GM23338 (cell line): ENCODE measurements at regions not wholly inside any gene's neighbourhood (a gene's known extent, or its start where the extent isn't known, plus 50 kb on each side); places are given as distances from the start of the nearest gene placed in this dataset.

ENCODE experiments used
- ATAC-seq: fragments of 200-7000 bp; cut with Tn5 transposase; 3 replicates; pipeline ENCODE4 v1.9.1; 2020
- DNase-seq: peaks from one replicate; pipeline ENCODE4 v3.0.0-alpha.2; 2015; ENCODE audit warnings: low spot score
- H2AFZ ChIP-seq: fragments of 200-600 bp; sonication (generic); 2 replicates; pipeline ENCODE4 v1.8.0; 2016; ENCODE audit warnings: antibody characterized with exemption, mild to moderate bottlenecking, moderate library complexity
- H3F3A ChIP-seq: fragments of 200-600 bp; sonication (generic); replicated peaks from 2 replicates; pipeline ENCODE4 v1.8.0; 2017; ENCODE audit warnings: antibody characterized with exemption, mixed run types, low read depth
- H3K27ac ChIP-seq: fragments of 200-600 bp; sonication (generic); 2 replicates; pipeline ENCODE4 v1.6.1; 2016; ENCODE audit warnings: low read depth
- H3K27me3 ChIP-seq: fragments of 200-600 bp; sonication (generic); 2 replicates; pipeline ENCODE4 v1.8.0; 2016; ENCODE audit warnings: mild to moderate bottlenecking, mixed run types, moderate library complexity; ENCODE audit not compliant: insufficient read depth
- H3K36me3 ChIP-seq: fragments of 200-600 bp; sonication (generic); 2 replicates; pipeline ENCODE4 v1.8.0; 2016; ENCODE audit warnings: mild to moderate bottlenecking; ENCODE audit not compliant: insufficient read depth
- H3K4me1 ChIP-seq: fragments of 200-600 bp; sonication (generic); 2 replicates; pipeline ENCODE4 v1.8.0; 2016; ENCODE audit warnings: mild to moderate bottlenecking, moderate library complexity; ENCODE audit not compliant: insufficient read depth
- H3K4me2 ChIP-seq: fragments of 200-600 bp; sonication (generic); 2 replicates; pipeline ENCODE4 v1.7.1; 2017; ENCODE audit warnings: mixed run types
- H3K4me3 ChIP-seq: fragments of 200-600 bp; sonication (generic); 2 replicates; pipeline ENCODE4 v1.6.1; 2016; ENCODE audit warnings: mixed run types
- H3K79me2 ChIP-seq: fragments of 200-600 bp; sonication (generic); replicated peaks from 2 replicates; pipeline ENCODE4 v1.8.0; 2017; ENCODE audit warnings: mild to moderate bottlenecking; ENCODE audit not compliant: insufficient read depth
- H3K9me2 ChIP-seq: fragments of 200-600 bp; sonication (generic); 2 replicates; pipeline ENCODE4 v1.8.0; 2017; ENCODE audit not compliant: insufficient read depth
- H4K20me1 ChIP-seq: fragments of 200-600 bp; sonication (generic); replicated peaks from 2 replicates; pipeline ENCODE4 v1.8.0; 2017; ENCODE audit warnings: mild to moderate bottlenecking; ENCODE audit not compliant: insufficient read depth
- H3K27ac Mint-ChIP-seq: 2 replicates; pipeline ENCODE4 v1.8.0; 2020; ENCODE audit warnings: inconsistent platforms, mild to moderate bottlenecking, moderate library complexity, mixed read lengths
- H3K27me3 Mint-ChIP-seq: 3 replicates; pipeline ENCODE4 v1.8.0; 2022; ENCODE audit warnings: low read depth, mild to moderate bottlenecking, moderate library complexity, mixed read lengths, inconsistent platforms; ENCODE audit not compliant: insufficient read depth, poor library complexity
- H3K36me3 Mint-ChIP-seq: 3 replicates; pipeline ENCODE4 v1.8.0; 2021; ENCODE audit warnings: low read depth, mild to moderate bottlenecking, inconsistent platforms, moderate library complexity, mixed read lengths
- H3K4me1 Mint-ChIP-seq: 3 replicates; pipeline ENCODE4 v1.8.0; 2020; ENCODE audit warnings: mild to moderate bottlenecking, inconsistent platforms, mixed read lengths
- H3K4me3 Mint-ChIP-seq: 3 replicates; pipeline ENCODE4 v1.8.0; 2021; ENCODE audit warnings: moderate library complexity, mild to moderate bottlenecking, inconsistent platforms, mixed read lengths
- H3K9me3 Mint-ChIP-seq: 3 replicates; pipeline ENCODE4 v1.8.0; 2020; ENCODE audit warnings: moderate library complexity, mild to moderate bottlenecking, inconsistent platforms, mixed read lengths
- CREB1 ChIP-seq: fragments of 250-450 bp; sonication (Bioruptor Pico); IDR thresholded peaks from 2 replicates; pipeline ENCODE4 v1.5.0; 2020; ENCODE audit warnings: low read depth, mild to moderate bottlenecking, moderate library complexity
- CTCF ChIP-seq, 2 experiments: fragments of 200-600 bp in 1 of 2; sonication (generic) in 1 of 2; conservative IDR thresholded peaks; 2 replicates each; pipeline versions ENCODE4 v1.5.1 to v1.6.1; 2016 to 2017; ENCODE audit warnings: antibody characterized with exemption in 2 of 2, low read depth in 2 of 2, mild to moderate bottlenecking in 2 of 2, moderate library complexity in 1 of 2
- ETS1 ChIP-seq: IDR thresholded peaks from 2 replicates; pipeline ENCODE4 v1.6.1; 2016; ENCODE audit warnings: antibody characterized with exemption
- EZH2 ChIP-seq: fragments of 200-600 bp; sonication (generic); IDR thresholded peaks from one replicate; pipeline ENCODE4 v1.8.0; 2017; ENCODE audit warnings: antibody characterized with exemption, mild to moderate bottlenecking, low read depth; ENCODE audit not compliant: unreplicated experiment
- EZH2phosphoT487 ChIP-seq: fragments of 200-600 bp; sonication (generic); IDR thresholded peaks from one replicate; pipeline ENCODE4 v1.8.1; 2018; ENCODE audit warnings: antibody characterized with exemption; ENCODE audit not compliant: unreplicated experiment
- JUNB ChIP-seq: IDR thresholded peaks from one replicate; pipeline ENCODE4 v1.6.1; 2016; ENCODE audit warnings: antibody characterized with exemption; ENCODE audit not compliant: unreplicated experiment
- NANOG ChIP-seq: IDR thresholded peaks from 2 replicates; pipeline ENCODE4 v1.6.1; 2016; ENCODE audit warnings: antibody characterized with exemption, borderline replicate concordance
- STAT1 ChIP-seq: IDR thresholded peaks from one replicate; pipeline ENCODE4 v1.6.1; 2016; ENCODE audit warnings: antibody characterized with exemption; ENCODE audit not compliant: unreplicated experiment
- ZNF114 ChIP-seq: fragments of 250-450 bp; sonication (Bioruptor Pico); IDR thresholded peaks from 2 replicates; pipeline ENCODE4 v1.5.0; 2020; ENCODE audit warnings: mild to moderate bottlenecking, moderate library complexity
- TF ChIP-seq, protein P1 (sequence below): IDR thresholded peaks from one replicate; pipeline ENCODE4 v1.6.1; 2018; ENCODE audit warnings: antibody characterized with exemption; ENCODE audit not compliant: unreplicated experiment

- H2AFZ ChIP-seq: no peak overlapping the region
- no peaks in the 10 kb centered on the region for H3K36me3 ChIP-seq
- no peaks in the 10 kb centered on the region for H3K4me1 ChIP-seq
- H4K20me1 ChIP-seq: no peaks in the 10 kb centered on the region
- H3F3A ChIP-seq: no peaks in the 10 kb centered on the region
- no peak for TF ChIP-seq ZNF114
- no peak for TF ChIP-seq CTCF (conservative IDR thresholded peaks at IDR 0.05; ENCODE audit: low read depth in 2 of 2)
- no peak for TF ChIP-seq ETS1
- TF ChIP-seq CREB1 (CRISPR knock-in tag): no peak
- no peak for TF ChIP-seq JUNB
- TF ChIP-seq NANOG: no peak
- no peak for TF ChIP-seq EZH2
- TF ChIP-seq, protein P1, sequence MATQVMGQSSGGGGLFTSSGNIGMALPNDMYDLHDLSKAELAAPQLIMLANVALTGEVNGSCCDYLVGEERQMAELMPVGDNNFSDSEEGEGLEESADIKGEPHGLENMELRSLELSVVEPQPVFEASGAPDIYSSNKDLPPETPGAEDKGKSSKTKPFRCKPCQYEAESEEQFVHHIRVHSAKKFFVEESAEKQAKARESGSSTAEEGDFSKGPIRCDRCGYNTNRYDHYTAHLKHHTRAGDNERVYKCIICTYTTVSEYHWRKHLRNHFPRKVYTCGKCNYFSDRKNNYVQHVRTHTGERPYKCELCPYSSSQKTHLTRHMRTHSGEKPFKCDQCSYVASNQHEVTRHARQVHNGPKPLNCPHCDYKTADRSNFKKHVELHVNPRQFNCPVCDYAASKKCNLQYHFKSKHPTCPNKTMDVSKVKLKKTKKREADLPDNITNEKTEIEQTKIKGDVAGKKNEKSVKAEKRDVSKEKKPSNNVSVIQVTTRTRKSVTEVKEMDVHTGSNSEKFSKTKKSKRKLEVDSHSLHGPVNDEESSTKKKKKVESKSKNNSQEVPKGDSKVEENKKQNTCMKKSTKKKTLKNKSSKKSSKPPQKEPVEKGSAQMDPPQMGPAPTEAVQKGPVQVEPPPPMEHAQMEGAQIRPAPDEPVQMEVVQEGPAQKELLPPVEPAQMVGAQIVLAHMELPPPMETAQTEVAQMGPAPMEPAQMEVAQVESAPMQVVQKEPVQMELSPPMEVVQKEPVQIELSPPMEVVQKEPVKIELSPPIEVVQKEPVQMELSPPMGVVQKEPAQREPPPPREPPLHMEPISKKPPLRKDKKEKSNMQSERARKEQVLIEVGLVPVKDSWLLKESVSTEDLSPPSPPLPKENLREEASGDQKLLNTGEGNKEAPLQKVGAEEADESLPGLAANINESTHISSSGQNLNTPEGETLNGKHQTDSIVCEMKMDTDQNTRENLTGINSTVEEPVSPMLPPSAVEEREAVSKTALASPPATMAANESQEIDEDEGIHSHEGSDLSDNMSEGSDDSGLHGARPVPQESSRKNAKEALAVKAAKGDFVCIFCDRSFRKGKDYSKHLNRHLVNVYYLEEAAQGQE: no peak
- H3K9me2 ChIP-seq: no peaks in the 10 kb centered on the region
- no peak overlapping the region for H3K4me3 ChIP-seq
- no peak overlapping the region for H3K27ac Mint-ChIP-seq
- H3K9me3 Mint-ChIP-seq: peaks cover 6% of the 10 kb centered on the region; the same call in 2 of the 3 replicates
- no peak overlapping the region for H3K27ac ChIP-seq
- ATAC-seq (no peak), DNase-seq (no peak)
- H3K4me1 Mint-ChIP-seq: no peaks in the 10 kb centered on the region
- no peak overlapping the region for H3K4me2 ChIP-seq
- H3K27me3 Mint-ChIP-seq: no peaks in the 10 kb centered on the region
- no peak overlapping the region for H3K4me3 Mint-ChIP-seq
- no peaks in the 10 kb centered on the region for H3K36me3 Mint-ChIP-seq
- H3K79me2 ChIP-seq: no peaks in the 10 kb centered on the region
- H3K27me3 ChIP-seq: no peaks in the 10 kb centered on the region
Observed at GRCh38 chr3:103767635-103768034, 1332.8 kb downstream of the ZPLD1 start.

- Histone ChIP-seq H3K4me3 (no peak overlapping the region), H3F3A (no peaks in the 10 kb centered on the region), H3K4me1 (no peaks in the 10 kb centered on the region), H3K27me3 (no peaks in the 10 kb centered on the region), H3K27ac (no peak overlapping the region), H2AFZ (no peak overlapping the region), H3K4me2 (no peak overlapping the region), H3K79me2 (no peaks in the 10 kb centered on the region), H3K36me3 (no peaks in the 10 kb centered on the region), H4K20me1 (no peaks in the 10 kb centered on the region), H3K9me2 (no peaks in the 10 kb centered on the region)
- peak overlapping the region; percentile 23; the same call in 1 of the 2 replicates for H3K27ac Mint-ChIP-seq
- no peaks in the 10 kb centered on the region for H3K9me3 Mint-ChIP-seq
- no peaks in the 10 kb centered on the region for H3K36me3 Mint-ChIP-seq
- ATAC-seq (no peak), DNase-seq (no peak)
- H3K27me3 Mint-ChIP-seq: no peaks in the 10 kb centered on the region
- no peak overlapping the region for H3K4me3 Mint-ChIP-seq
- H3K4me1 Mint-ChIP-seq: no peaks in the 10 kb centered on the region
- no peak for TF ChIP-seq CTCF (conservative IDR thresholded peaks at IDR 0.05; ENCODE audit: low read depth in 2 of 2)
- TF ChIP-seq STAT1: no peak
- TF ChIP-seq ZNF114: no peak
- no peak for TF ChIP-seq EZH2phosphoT487
- TF ChIP-seq NANOG: no peak
- TF ChIP-seq, protein P1: no peak
Observed at GRCh38 chr3:103785017-103785416, 1350.2 kb downstream of the ZPLD1 start.
